ENCODE measurements at regions not wholly inside any gene's neighbourhood (a gene's known extent, or its start where the extent isn't known, plus 50 kb on each side); places are given as distances from the start of the nearest gene placed in this dataset.

DNA sequence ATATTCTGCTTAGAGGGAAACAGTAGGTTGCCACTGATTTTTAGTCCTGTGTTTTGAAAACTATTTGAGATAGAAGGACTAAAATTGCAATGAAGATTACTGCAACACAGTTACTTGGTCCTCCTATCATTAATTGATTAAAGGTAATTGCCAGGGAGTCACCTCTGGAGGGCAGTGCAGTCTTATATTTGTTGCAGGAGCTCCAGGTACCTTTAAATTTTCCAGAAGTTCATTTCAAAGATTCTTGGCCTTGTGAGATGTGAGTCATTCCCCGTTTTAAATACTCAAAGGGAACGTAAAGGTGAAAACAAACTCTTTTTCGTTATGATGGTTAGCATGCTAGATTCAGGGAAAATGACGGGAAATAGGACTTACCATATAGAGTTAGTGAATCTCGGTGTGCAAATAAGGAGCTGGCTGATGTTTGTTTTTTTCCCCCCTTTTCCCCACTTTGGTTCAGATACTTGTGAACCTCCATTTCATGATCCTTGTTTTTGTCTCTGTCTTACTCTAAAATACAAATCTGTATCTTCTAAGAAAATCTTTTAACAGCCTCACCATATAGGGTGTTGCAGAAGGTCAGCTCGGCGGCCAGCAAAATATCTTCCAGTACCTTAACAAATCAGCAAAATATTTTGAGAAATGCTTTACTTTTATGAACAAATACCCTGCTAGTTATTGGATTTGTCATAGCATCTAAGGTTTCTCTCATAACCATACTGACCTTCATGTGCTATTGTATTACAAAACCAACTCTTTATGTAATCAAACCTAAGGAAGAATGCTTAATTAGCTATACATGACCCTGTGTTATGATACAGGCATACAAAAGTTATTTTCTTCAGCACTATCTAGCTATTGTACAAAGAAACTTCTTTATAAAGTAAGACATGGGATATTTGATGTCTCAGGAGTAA is 143.0 kb upstream of the HDAC9 start:
- DNase-seq (ENCODE audit: low spot score): peak; percentile 30
- TF ChIP-seq, protein P1, sequence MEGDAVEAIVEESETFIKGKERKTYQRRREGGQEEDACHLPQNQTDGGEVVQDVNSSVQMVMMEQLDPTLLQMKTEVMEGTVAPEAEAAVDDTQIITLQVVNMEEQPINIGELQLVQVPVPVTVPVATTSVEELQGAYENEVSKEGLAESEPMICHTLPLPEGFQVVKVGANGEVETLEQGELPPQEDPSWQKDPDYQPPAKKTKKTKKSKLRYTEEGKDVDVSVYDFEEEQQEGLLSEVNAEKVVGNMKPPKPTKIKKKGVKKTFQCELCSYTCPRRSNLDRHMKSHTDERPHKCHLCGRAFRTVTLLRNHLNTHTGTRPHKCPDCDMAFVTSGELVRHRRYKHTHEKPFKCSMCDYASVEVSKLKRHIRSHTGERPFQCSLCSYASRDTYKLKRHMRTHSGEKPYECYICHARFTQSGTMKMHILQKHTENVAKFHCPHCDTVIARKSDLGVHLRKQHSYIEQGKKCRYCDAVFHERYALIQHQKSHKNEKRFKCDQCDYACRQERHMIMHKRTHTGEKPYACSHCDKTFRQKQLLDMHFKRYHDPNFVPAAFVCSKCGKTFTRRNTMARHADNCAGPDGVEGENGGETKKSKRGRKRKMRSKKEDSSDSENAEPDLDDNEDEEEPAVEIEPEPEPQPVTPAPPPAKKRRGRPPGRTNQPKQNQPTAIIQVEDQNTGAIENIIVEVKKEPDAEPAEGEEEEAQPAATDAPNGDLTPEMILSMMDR (IDR thresholded peaks at IDR 0.05; ENCODE audit: extremely low read depth, missing control alignments): peak; percentile 39

DNA sequence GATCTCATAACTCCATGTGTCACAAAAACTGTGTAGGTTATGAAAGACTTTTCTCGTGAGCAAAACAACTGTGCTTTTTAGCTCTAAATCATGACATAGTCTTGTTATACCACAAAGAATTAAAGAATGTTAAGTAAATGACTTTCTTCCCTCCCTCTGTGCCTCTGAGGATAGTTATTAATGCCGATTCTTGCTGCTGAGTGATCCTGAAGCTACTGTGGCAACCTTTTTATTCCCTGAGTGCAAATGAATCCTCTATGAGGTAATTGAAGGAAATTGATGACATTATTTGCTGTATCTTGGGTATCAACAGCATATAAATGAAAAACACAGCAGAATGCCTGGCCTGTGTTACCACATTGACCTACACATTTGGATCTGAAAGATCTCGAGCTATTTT is 142.2 kb upstream of the HDAC9 start:
- TF ChIP-seq, protein P1 (IDR thresholded peaks at IDR 0.05; ENCODE audit: extremely low read depth, missing control alignments): no peak
- DNase-seq (ENCODE audit: low spot score): no peak

DNA sequence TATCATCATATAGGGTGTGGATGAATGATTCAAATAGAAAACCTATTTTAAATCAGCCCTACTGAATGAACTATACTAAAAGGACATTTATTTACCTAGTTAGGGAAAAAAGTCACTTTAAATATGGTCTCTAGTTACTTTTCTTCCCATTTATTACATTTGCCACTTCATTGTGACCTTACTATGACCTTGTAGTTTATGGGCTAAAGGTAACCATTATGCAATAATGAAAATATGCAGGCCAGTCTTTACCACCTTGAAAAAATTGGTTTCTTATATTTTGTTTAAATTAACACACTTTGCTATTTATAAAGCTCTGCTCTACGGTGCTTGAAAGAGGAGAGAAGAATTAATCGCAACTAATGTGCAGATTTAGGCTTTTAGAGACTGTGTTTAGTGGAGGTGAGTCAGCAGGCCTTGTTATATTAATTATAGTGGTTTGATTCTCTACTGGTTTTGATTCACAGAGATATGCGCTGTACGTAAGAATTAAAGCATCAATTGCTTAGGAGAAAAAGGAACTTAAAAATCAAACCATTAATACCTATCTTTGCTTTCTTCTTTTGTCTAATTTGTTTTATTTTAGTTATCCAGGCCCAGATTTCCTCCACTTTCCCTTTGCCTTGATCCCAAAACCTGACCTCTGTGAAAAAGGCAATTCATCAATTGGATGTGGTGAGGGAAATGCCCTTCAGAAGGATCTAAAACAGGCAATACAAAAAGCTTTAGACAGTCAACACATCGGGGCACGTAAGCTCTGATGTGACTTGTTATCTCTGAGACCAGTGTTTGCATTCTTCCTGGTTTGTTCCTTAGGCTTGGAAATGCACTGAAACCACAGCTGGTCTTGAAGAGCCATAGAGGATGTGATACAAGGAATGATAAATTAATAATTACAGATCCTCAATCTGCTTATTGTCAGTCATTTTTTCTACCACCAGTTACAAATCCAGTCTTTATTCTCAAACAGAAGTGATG is 141.2 kb upstream of the HDAC9 start:
- TF ChIP-seq, protein P1 (IDR thresholded peaks at IDR 0.05; ENCODE audit: extremely low read depth, missing control alignments): no peak
- no peak for DNase-seq (ENCODE audit: low spot score)

DNA sequence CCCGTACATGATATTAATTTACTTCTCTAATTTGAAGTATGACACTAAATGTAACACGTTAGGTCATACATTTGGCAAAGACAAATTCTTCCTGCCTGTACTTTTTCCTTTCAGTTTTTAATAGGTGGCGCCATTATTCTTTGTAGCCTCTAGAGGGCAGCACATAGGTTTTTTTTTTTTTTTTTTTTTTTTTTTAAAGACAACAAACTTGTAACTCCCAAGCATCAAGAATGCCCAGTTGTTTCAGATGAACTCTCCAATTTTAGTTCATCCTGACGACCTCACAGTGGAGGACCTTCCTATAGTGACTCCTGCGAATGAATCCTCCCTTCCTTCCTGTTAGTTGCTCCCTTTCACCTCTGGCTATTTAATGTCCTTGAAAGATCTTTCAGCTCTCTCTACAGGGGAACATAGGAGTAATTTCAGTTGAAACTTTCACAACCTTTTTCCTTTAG is 139.3 kb upstream of the HDAC9 start:
- TF ChIP-seq, protein P1 (IDR thresholded peaks at IDR 0.05; ENCODE audit: extremely low read depth, missing control alignments): peak; percentile 24
- DNase-seq (ENCODE audit: low spot score): peak; percentile 41

DNA sequence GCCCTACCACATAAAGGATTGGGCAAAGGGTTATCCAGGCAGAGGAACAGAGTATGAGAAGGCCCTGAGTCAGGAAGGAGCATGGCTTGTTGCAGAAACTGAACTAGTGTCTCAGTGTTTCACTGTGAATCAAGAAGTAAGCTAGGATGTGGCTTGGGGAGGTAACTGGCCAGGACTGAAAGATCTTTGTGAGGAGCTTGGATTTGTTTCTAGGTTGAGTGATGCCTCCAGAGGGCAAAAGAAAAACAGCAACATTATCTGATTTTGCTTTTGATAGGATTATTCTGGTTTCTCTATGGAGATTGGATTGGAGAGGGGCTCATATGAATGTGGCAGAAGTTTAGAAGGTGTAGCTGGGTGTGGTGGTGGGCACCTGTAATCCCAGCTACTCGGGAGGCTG is 137.9 kb upstream of the HDAC9 start:
- TF ChIP-seq, protein P1 (IDR thresholded peaks at IDR 0.05; ENCODE audit: extremely low read depth, missing control alignments): no peak
- DNase-seq (ENCODE audit: low spot score): peak; percentile 8

DNA sequence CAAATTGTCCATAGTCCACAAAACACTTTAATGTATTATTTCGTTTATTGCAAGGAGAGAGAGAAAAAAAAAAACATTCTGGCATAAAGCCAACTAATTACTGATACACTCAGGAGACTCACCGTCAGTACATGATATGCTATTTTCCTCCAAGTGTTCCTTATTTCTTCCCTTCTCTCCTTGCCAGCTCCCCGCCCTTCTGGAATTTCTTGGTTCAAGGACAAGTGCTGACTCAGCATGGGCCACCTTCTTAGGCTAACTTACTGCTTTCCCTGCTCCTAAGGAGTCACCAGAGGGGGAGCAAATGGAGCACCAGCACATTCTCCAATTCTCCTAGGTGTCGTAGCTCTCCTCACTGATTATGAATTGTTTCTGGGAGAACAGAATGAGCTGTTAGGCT is 133.8 kb upstream of the HDAC9 start:
- TF ChIP-seq, protein P1 (IDR thresholded peaks at IDR 0.05; ENCODE audit: extremely low read depth, missing control alignments): no peak
- no peak for DNase-seq (ENCODE audit: low spot score)
